22Rv1 (cell line): ENCODE measurements at regions not wholly inside any gene's neighbourhood (a gene's known extent, or its start where the extent isn't known, plus 50 kb on each side); places are given as distances from the start of the nearest gene placed in this dataset.

ENCODE experiments used
- H3K27ac ChIP-seq: fragments of 450-650 bp; 2 replicates; pipeline ENCODE4 v1.5.1; 2017
- ZFX ChIP-seq: fragments of 450-650 bp; IDR thresholded peaks from 2 replicates; pipeline ENCODE4 v1.6.1; 2017; ENCODE audit warnings: antibody characterized with exemption, borderline replicate concordance
- TF ChIP-seq, protein P1 (sequence below): fragments of 450-650 bp; IDR thresholded peaks from 2 replicates; pipeline ENCODE4 v1.5.1; 2017; ENCODE audit warnings: mild to moderate bottlenecking

DNA sequence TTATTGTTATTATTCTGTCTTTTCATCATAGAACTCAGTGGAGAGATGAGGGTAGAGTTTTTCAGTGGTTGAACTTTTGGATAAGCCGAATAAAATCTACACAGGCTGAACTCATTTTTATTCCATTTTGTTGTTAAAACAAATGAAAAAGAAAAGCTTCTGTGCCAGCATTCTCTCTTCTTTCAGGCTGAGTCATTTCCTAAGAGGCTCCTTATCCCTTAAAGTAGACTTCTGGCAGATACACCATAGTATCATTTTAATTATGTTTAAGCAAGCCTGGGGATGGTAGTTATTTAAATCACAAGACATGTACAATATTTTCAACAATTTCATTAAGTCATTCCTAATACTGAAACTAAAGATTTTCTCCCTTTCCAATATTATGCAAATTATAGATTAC is 1364.0 kb upstream of the NRXN1 start:
- TF ChIP-seq, protein P1, sequence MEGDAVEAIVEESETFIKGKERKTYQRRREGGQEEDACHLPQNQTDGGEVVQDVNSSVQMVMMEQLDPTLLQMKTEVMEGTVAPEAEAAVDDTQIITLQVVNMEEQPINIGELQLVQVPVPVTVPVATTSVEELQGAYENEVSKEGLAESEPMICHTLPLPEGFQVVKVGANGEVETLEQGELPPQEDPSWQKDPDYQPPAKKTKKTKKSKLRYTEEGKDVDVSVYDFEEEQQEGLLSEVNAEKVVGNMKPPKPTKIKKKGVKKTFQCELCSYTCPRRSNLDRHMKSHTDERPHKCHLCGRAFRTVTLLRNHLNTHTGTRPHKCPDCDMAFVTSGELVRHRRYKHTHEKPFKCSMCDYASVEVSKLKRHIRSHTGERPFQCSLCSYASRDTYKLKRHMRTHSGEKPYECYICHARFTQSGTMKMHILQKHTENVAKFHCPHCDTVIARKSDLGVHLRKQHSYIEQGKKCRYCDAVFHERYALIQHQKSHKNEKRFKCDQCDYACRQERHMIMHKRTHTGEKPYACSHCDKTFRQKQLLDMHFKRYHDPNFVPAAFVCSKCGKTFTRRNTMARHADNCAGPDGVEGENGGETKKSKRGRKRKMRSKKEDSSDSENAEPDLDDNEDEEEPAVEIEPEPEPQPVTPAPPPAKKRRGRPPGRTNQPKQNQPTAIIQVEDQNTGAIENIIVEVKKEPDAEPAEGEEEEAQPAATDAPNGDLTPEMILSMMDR, result no peak
- TF ChIP-seq ZFX, result no peak
- no peak overlapping the region for H3K27ac ChIP-seq

DNA sequence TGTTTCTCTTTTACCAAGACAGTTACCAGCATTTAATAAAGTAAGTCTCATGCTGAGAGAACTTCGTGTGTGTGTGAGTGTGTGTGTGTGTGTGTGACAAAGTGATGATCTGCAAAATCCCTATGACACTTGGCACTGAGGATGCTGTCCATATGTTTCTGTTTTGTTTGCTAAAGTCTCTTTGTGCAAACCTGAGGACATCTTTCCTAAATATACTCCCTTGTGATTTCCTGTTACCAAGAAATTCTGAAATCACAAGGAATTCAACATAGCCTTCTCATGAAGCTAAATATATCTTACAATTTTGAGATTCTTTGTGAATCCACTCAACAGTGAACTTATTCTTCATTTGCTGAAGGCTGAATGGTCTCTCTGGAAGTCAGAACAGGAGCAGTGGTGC is 1359.7 kb upstream of the NRXN1 start:
- no peak overlapping the region for H3K27ac ChIP-seq
- no peak for TF ChIP-seq ZFX
- TF ChIP-seq, protein P1, result no peak

DNA sequence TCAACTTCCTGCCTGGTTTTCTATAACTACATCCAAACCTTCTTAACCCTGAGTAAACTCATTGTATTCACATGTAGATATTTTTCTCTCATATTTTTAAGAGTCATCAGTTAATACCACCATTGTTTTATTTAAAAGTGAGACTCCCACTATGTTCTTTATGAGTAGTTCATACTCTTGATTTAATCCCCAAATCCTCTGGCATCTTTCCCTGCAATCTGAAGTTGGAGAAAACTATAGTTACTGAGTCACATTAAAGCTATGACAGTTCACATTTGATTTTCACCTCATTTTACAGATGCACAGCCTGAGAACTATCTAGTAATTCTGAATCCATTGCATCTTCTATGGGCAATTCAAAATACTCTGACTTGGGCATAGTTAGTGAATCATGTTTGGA is 1358.7 kb upstream of the NRXN1 start:
- no peak for TF ChIP-seq ZFX
- TF ChIP-seq, protein P1, result no peak
- H3K27ac ChIP-seq, result no peak overlapping the region

DNA sequence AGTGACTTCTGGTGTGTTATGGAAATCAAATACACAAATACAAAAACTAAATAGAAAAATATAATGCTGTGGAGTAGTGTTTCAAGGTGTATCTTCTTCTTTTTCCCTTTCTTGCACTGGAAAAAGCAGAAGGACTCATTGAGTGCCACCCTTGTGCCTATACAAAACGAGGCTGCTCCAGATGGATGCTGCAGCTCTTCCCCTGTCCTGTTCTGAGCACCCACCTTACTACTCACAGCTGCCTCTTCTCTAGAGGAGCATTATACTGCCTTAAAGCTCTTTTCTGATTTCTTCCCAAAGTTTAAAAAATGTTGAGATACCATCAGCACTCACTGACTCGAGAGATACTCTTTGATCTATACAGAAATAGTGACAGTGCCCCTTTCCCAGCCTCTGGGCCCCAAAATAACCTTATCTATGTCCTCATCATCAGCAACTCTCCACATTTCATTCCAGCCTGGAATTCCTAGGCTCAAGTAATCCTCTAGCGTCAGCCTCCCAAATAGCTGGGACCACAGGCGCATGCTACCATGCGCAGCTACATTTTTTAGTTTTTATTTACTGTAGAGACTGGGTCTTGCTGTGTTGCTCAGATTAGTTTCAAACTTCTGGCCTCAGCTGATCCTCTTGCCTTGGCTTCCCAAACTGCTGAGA is 1356.1 kb upstream of the NRXN1 start:
- TF ChIP-seq, protein P1, result no peak
- no peak for TF ChIP-seq ZFX
- no peak overlapping the region for H3K27ac ChIP-seq

DNA sequence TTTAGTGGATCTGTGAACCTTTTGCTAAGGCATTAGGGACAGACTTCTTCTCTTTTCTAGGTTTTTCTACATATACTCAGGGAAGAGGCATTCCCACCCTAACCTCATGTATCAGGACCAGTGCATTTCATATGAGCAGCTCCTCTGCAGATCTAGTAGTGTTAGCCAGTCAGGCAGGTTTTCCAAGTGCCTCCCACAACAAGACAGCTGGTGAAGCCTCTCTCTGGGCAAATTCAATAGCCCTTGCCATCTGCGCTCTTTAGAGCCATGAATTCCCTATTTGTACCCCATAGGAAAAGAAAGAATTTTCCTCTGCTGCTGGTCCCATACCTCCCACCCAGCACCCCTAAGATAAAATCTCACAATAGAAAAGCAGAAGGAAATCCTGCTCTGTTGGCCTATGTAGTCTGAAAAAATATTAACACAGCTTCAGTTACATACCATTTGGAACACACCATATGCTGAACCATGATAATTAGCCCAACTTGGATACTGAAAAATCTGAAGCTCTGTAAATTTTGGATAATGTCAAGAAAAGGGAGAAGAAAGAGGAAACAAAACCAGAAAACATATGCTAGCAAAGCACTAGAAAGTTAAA is 1354.6 kb upstream of the NRXN1 start:
- TF ChIP-seq, protein P1, result no peak
- TF ChIP-seq ZFX, result no peak
- H3K27ac ChIP-seq, result no peak overlapping the region

DNA sequence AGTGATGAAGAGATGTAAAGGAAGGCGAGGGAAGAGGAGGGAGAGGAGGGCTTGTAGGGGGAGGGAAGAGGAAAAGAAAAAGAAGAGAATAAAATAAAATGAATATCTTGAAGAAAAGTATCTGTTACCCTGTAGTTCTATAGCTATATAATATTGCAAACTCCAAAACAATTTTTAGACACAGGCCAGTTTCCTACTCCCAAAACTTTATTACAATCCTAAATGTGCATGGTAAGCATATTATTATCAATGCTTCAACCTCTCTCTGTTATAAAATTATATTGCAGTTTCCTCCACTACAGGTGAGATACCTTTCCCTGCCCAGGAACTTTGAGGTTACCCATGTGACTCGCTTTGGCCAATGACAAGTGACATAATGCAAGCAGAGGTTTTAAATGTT is 1351.6 kb upstream of the NRXN1 start:
- TF ChIP-seq, protein P1, result no peak
- no peak for TF ChIP-seq ZFX
- H3K27ac ChIP-seq, result no peak overlapping the region

DNA sequence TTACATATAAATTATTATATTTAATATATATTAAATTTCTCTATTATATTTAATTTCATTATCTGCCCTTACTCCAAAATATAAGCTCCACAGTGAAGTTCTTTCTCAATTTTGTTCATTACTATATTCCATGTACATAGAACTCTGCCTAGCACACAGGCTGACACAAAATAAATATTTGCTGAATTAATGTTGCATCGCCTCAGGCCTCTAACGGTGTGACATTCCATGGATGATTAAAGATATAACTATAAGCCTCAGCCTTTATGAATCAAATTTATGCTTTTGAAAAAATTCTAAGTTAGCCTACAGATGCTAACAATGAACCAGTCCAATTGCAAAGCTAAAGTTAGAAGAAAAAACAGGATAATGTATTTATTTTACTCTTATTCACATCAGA is 1337.2 kb upstream of the NRXN1 start:
- TF ChIP-seq, protein P1, result no peak
- no peak for TF ChIP-seq ZFX
- no peak overlapping the region for H3K27ac ChIP-seq
